Loucy (cell line): ENCODE measurements at regions not wholly inside any gene's neighbourhood (a gene's known extent, or its start where the extent isn't known, plus 50 kb on each side); places are given as distances from the start of the nearest gene placed in this dataset.

ENCODE experiments used
- H2AFZ ChIP-seq: fragments of 200-600 bp; sonication (generic); 2 replicates; pipeline ENCODE4 v1.6.0; 2016; ENCODE audit warnings: antibody characterized with exemption, mild to moderate bottlenecking, low read length, moderate library complexity
- H3F3A ChIP-seq: fragments of 200-600 bp; 2 replicates; pipeline ENCODE4 v1.6.0; 2016; ENCODE audit warnings: antibody characterized with exemption, low read depth, mild to moderate bottlenecking
- H3K27me3 ChIP-seq: fragments of 200-600 bp; sonication (generic); 2 replicates; pipeline ENCODE4 v1.6.1; 2014; ENCODE audit warnings: low read length, mild to moderate bottlenecking; ENCODE audit not compliant: insufficient read depth, poor library complexity, severe bottlenecking
- H3K36me3 ChIP-seq: fragments of 200-600 bp; sonication (generic); 2 replicates; pipeline ENCODE4 v1.6.1; 2016; ENCODE audit warnings: low read length; ENCODE audit not compliant: insufficient read depth
- H3K4me1 ChIP-seq: fragments of 200-600 bp; sonication (generic); 2 replicates; pipeline ENCODE4 v1.5.1; 2014; ENCODE audit warnings: low read length, mild to moderate bottlenecking; ENCODE audit not compliant: insufficient read depth, poor library complexity, severe bottlenecking
- H3K4me2 ChIP-seq: fragments of 200-600 bp; sonication (generic); 2 replicates; pipeline ENCODE4 v1.6.0; 2014; ENCODE audit warnings: antibody characterized with exemption, low read length, low read depth, mild to moderate bottlenecking; ENCODE audit not compliant: poor library complexity, severe bottlenecking
- H3K4me3 ChIP-seq: fragments of 200-600 bp; sonication (generic); 2 replicates; pipeline ENCODE4 v1.5.1; 2014; ENCODE audit warnings: low read length, mild to moderate bottlenecking, mixed read lengths; ENCODE audit not compliant: poor library complexity, severe bottlenecking
- H3K79me2 ChIP-seq: fragments of 200-600 bp; sonication (generic); 2 replicates; pipeline ENCODE4 v1.6.1; 2014; ENCODE audit warnings: low read length; ENCODE audit not compliant: insufficient read depth
- H3K9ac ChIP-seq: fragments of 200-600 bp; sonication (generic); 2 replicates; pipeline ENCODE4 v1.6.0; 2014; ENCODE audit warnings: mild to moderate bottlenecking, low read depth, low read length, moderate library complexity; ENCODE audit not compliant: poor library complexity, severe bottlenecking
- H3K9me2 ChIP-seq: fragments of 200-600 bp; sonication (generic); replicated peaks from 2 replicates; pipeline ENCODE4 v1.6.1; 2016; ENCODE audit warnings: low read depth, low read length, mixed read lengths
- H3K9me3 ChIP-seq: fragments of 200-600 bp; sonication (generic); 2 replicates; pipeline ENCODE4 v1.6.1; 2014; ENCODE audit warnings: mild to moderate bottlenecking, antibody characterized with exemption, low read length, low read depth; ENCODE audit not compliant: insufficient read depth
- H4K20me1 ChIP-seq: fragments of 200-600 bp; sonication (generic); 2 replicates; pipeline ENCODE4 v1.6.0; 2014; ENCODE audit warnings: antibody characterized with exemption, low read length, mild to moderate bottlenecking; ENCODE audit not compliant: insufficient read depth, poor library complexity, severe bottlenecking
- CTCF ChIP-seq: fragments of 200-600 bp; sonication (generic); conservative IDR thresholded peaks from 2 replicates; pipeline ENCODE4 v1.5.1; 2014; ENCODE audit warnings: mild to moderate bottlenecking, antibody characterized with exemption, low read length
- EZH2phosphoT487 ChIP-seq: fragments of 200-600 bp; IDR thresholded peaks from 2 replicates; pipeline ENCODE4 v1.6.1; 2018; ENCODE audit warnings: antibody characterized with exemption, mild to moderate bottlenecking, moderate library complexity, borderline replicate concordance

- TF ChIP-seq CTCF (no peak), EZH2phosphoT487 (no peak)
- no peaks in the 10 kb centered on the region for H3K79me2 ChIP-seq
- no peaks in the 10 kb centered on the region for H3K9me3 ChIP-seq
- no peak overlapping the region for H3K9ac ChIP-seq
- no peak overlapping the region for H2AFZ ChIP-seq
- H3K4me1 ChIP-seq: no peaks in the 10 kb centered on the region
- H3K27me3 ChIP-seq: no peaks in the 10 kb centered on the region
- no peaks in the 10 kb centered on the region for H3K9me2 ChIP-seq
- no peaks in the 10 kb centered on the region for H3F3A ChIP-seq
- H3K4me3 ChIP-seq: no peak overlapping the region
- H3K4me2 ChIP-seq: no peak overlapping the region
- no peaks in the 10 kb centered on the region for H3K36me3 ChIP-seq
- H4K20me1 ChIP-seq: no peaks in the 10 kb centered on the region
Measured at GRCh38 chr2:223439786-223440185, 162.4 kb downstream of the SCG2 start.

- Histone ChIP-seq H3K9me2 (no peaks in the 10 kb centered on the region), H4K20me1 (no peaks in the 10 kb centered on the region), H3K4me1 (no peaks in the 10 kb centered on the region), H3K79me2 (no peaks in the 10 kb centered on the region), H3K27me3 (no peaks in the 10 kb centered on the region), H3K4me3 (no peak overlapping the region), H3K9me3 (no peaks in the 10 kb centered on the region), H2AFZ (no peak overlapping the region), H3K36me3 (no peaks in the 10 kb centered on the region), H3K4me2 (no peak overlapping the region), H3F3A (no peaks in the 10 kb centered on the region), H3K9ac (no peak overlapping the region)
- TF ChIP-seq CTCF (no peak), EZH2phosphoT487 (no peak)
Measured at GRCh38 chr2:223442847-223443246, 159.3 kb downstream of the SCG2 start.

- Histone ChIP-seq H2AFZ (no peak overlapping the region), H3K4me1 (no peaks in the 10 kb centered on the region), H3K9me3 (no peaks in the 10 kb centered on the region; the same call in 1 of the 2 replicates), H3K4me2 (no peak overlapping the region), H3K9ac (no peak overlapping the region), H3K27me3 (no peaks in the 10 kb centered on the region), H3K79me2 (no peaks in the 10 kb centered on the region), H3K36me3 (no peaks in the 10 kb centered on the region), H3K4me3 (no peak overlapping the region), H3K9me2 (no peaks in the 10 kb centered on the region), H4K20me1 (no peaks in the 10 kb centered on the region), H3F3A (no peaks in the 10 kb centered on the region)
- TF ChIP-seq CTCF (no peak), EZH2phosphoT487 (no peak)
Measured at GRCh38 chr2:223450246-223450645, 151.9 kb downstream of the SCG2 start.
